ENCODE measurements at regions not wholly inside any gene's neighbourhood (a gene's known extent, or its start where the extent isn't known, plus 50 kb on each side); places are given as distances from the start of the nearest gene placed in this dataset.
"Not testable (repeated sequence)": the region's sequence is repeated elsewhere in the genome, so short reads cannot be mapped to it uniquely, and the experiment has no call there.

DNA sequence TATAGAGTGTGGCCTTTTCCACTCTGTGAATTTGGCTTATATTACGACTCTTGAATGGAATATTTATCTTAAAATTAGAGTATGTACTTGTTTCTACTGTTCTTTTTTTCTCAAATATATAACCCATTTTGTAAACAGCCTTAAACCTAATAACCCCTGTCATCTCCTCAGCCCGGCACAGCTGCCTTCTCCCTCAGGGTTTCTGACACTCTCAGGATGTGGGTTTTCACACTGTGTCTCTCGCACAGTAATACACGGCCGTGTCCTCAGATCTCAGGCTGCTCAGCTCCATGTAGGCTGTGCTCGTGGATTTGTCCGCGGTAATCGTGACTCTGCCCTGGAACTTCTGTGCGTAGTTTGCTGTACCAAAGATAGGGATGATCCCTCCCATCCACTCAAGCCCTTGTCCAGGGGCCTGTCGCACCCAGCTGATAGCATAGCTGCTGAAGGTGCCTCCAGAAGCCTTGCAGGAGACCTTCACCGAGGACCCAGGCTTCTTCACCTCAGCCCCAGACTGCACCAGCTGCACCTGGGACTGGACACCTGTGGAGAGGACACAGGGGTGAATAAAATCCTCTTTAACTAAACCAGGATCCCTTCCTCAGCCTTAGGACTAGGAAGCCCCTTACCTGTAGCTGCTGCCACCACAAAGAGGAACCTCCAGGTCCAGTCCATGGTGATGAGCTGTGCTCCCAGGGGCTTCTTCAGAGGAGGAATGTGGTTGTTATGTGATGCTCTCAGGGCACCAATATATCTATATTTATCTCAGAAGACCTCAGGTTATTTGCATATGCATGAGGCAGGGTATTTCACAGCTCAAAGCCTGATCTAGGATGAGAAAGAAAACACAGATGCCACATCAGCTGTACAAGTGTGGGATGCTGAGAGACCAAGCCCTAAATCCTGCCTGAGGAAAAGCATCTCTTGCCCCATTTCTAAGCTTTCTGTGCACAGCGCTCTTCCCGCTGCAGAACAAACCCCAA, 1188.4 kb downstream of the TMEM121 start:
- DNase-seq (ENCODE audit: low spot score) = not testable (repeated sequence)

GRCh38 chr14:106717544-106717943, 1191.2 kb downstream of the TMEM121 start:
- DNase-seq (ENCODE audit: low spot score) = not testable (repeated sequence)

GRCh38 chr14:106719880-106720279, 1193.5 kb downstream of the TMEM121 start:
- DNase-seq (ENCODE audit: low spot score) = not testable (repeated sequence)

- DNase-seq (ENCODE audit: low spot score) = not testable (repeated sequence)
Measured at GRCh38 chr14:106721926-106722325, 1195.5 kb downstream of the TMEM121 start.

GRCh38 chr14:106722813-106723687, 1196.7 kb downstream of the TMEM121 start:
- DNase-seq (ENCODE audit: low spot score) = not testable (repeated sequence)

DNA sequence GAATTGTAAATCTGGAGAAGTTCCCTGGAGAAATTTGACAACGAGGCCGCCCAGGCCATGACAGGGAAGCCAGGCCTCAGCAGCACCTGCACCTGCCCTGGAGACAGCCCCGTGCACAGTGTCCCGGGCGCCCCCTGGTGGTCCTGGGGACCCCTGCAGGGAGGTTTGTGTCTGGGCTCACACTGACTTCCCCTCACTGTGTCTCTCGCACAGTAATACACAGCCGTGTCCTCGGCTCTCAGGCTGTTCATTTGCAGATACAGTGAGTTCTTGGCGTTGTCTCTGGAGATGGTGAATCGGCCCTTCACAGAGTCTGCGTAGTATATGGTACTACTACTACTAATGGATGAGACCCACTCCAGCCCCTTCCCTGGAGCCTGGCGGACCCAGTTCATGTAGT, 1201.6 kb downstream of the TMEM121 start:
- not testable (repeated sequence) for DNase-seq (ENCODE audit: low spot score)

GRCh38 chr14:106728611-106729010, 1202.2 kb downstream of the TMEM121 start:
- no peak for DNase-seq (ENCODE audit: low spot score)

DNA sequence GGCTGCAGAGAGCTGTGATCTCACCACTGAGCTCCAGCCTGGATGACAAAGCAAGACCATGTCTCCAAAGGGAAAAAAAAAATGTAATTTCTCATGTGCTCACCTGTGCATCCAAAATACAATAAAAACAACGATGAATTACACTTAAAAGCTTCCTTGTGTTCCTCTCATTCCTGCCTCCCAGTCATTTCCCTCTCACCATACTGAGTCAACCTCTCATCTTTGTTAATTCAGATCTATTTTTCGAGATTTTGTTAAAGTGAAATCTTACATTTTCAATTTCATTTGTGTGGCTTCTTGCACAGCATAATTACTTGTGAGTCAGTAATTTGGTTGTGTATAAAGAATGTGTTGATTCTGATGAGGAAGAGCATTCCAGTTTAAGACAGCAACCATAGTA, 1203.2 kb downstream of the TMEM121 start:
- no peak for DNase-seq (ENCODE audit: low spot score)

- DNase-seq (ENCODE audit: low spot score) = no peak
Measured at GRCh38 chr14:106733771-106734170, 1207.4 kb downstream of the TMEM121 start.

DNA sequence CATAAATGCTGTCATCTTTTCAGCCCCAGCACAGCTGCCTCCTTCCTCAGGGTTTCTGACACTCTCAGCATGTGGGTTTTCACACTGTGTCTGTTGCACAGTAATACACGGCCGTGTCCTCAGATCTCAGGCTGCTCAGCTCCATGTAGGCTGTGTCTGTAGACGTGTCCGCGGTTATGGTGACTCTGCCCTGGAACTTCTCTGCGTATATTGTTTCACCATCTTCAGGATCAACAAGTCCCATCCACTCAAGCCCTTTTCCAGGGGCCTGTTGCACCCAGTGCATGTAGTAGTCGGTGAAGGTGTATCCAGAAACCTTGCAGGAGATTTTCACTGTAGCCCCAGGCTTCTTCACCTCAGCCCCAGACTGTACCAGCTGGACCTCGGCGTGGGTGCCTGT, 1210.6 kb downstream of the TMEM121 start:
- DNase-seq (ENCODE audit: low spot score) = no peak

- no peak for DNase-seq (ENCODE audit: low spot score)
Measured at GRCh38 chr14:106738075-106738474, 1211.7 kb downstream of the TMEM121 start.

GRCh38 chr14:106738598-106739258, 1212.3 kb downstream of the TMEM121 start:
- DNase-seq (ENCODE audit: low spot score) = not testable (repeated sequence)

GRCh38 chr14:106741086-106741827, 1214.9 kb downstream of the TMEM121 start:
- DNase-seq (ENCODE audit: low spot score) = peak; percentile 6

DNA sequence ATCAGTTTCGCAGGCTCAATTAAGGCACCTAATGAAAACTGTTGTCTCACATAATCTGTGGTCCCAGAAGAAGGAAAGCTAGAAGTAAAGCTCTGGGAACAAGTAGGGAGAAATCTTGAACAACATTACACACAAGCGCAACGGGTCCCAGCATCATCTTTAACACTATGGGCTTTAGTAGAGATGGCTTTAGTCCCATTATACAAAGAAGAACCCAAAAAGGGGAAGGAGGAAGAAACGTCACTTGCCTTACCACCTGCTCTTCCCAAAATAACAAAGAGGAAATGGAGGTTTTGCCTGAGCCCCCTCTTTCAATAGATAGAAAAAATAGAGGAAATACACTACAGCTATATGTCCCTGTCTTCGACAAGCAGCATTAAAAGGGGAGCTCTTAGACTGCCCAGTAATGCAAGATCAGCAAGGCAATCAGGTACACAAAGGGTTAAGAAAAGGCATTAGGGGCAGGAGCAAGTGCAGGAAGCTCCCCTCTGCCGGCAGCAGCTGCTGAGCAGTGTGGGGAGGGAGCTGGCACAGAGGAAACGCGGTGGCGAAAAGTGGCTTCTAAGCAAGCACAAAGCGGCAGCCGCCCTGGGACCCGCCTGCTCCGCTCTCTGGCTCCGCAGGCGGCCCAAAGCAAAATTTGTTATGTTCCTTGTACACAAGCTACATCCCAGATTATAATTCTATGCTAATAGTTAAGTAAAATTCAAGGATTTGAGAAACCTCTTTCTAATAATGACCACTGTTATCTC, 1218.8 kb downstream of the TMEM121 start:
- DNase-seq (ENCODE audit: low spot score) = not testable (repeated sequence)

DNA sequence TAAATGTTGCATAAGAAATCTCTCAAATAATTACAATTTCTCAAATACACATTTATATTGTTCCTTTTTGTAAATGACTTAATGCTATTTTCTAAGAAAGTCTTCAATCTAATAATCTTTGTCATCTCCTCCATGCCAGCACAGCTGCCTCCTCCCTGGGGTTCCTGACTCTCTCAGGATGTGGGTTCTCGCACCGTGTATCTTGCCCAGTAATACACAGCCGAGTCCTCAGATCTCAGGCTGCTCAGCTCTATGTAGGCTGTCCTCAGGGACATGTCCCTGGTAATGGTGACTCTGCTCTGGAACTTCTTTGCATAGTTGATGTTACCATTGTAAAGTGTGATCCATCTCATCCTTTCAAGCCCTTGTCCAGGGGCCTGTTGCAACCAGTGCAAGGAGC, 1223.7 kb downstream of the TMEM121 start:
- not testable (repeated sequence) for DNase-seq (ENCODE audit: low spot score)

GRCh38 chr14:106753751-106754150, 1227.4 kb downstream of the TMEM121 start:
- DNase-seq (ENCODE audit: low spot score) = not testable (repeated sequence)

GRCh38 chr14:106757444-106757843, 1231.1 kb downstream of the TMEM121 start:
- not testable (repeated sequence) for DNase-seq (ENCODE audit: low spot score)

GRCh38 chr14:106761886-106762816, 1235.8 kb downstream of the TMEM121 start:
- DNase-seq (ENCODE audit: low spot score) = not testable (repeated sequence)

DNA sequence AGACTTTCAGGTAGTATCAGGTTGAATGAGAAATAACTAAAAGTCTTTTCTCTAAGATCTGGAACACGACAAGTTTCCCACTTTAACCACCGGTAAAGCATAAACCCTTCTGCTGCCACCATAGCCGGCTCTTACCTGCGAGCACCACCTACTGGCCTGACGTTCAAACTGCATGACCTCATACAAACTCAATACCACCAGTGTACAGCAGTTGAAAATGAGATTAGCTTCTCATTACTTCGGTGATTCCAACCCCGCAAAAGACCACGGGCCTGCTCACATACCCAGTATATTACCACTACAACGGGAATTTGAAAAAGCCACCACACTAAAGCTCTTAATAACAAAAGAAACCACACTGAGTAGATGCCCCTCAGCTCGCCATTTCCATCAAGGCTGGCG, 1238.6 kb downstream of the TMEM121 start:
- not testable (repeated sequence) for DNase-seq (ENCODE audit: low spot score)
